GM12872 (cell line): ENCODE measurements at regions not wholly inside any gene's neighbourhood (a gene's known extent, or its start where the extent isn't known, plus 50 kb on each side); places are given as distances from the start of the nearest gene placed in this dataset.

Experiments used
- TF ChIP-seq, protein P1 (sequence below): IDR thresholded peaks from 3 replicates; pipeline ENCODE4 v1.5.1; 2011; ENCODE audit warnings: low read depth, mild to moderate bottlenecking, low read length, moderate library complexity; ENCODE audit not compliant: insufficient read depth

DNA sequence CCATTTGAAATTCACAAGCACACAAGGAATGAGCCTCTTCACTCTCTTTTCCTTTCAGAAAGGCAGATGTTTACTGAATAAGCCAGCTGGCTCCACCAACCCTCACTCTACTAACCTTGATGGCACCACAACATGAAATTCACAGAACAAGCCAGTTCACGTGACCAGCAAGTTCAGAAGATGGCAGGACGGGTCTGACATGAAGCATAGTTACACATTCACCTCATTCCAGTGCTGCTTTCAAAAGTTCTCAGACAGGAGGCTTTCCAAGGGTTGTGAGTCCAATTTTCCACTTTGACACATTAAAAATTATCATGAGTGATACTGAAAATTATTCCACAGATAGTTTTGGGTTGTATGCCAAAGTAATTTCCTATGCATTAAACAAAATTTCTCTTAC, 74.2 kb upstream of the MBOAT2 start:
- TF ChIP-seq, protein P1, sequence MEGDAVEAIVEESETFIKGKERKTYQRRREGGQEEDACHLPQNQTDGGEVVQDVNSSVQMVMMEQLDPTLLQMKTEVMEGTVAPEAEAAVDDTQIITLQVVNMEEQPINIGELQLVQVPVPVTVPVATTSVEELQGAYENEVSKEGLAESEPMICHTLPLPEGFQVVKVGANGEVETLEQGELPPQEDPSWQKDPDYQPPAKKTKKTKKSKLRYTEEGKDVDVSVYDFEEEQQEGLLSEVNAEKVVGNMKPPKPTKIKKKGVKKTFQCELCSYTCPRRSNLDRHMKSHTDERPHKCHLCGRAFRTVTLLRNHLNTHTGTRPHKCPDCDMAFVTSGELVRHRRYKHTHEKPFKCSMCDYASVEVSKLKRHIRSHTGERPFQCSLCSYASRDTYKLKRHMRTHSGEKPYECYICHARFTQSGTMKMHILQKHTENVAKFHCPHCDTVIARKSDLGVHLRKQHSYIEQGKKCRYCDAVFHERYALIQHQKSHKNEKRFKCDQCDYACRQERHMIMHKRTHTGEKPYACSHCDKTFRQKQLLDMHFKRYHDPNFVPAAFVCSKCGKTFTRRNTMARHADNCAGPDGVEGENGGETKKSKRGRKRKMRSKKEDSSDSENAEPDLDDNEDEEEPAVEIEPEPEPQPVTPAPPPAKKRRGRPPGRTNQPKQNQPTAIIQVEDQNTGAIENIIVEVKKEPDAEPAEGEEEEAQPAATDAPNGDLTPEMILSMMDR = no peak

DNA sequence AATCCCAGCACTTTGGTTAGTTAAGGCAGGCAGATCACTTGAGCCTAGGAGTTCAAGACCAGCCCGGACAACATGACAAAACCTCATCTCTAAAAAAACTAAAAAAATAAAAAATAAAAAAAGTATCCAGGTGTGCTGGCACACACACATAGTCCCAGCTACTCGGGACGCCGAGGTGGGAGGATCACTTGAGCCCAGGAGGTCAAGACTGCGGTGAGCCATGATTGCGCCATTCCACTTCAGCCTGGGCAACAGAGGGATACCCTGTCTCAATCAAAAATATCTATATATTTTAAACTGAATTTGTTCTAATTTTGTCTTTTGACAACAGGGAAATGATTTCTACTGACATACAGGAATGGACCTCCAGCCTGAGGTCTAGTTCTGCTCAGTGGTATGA, 73.3 kb upstream of the MBOAT2 start:
- TF ChIP-seq, protein P1 = no peak

DNA sequence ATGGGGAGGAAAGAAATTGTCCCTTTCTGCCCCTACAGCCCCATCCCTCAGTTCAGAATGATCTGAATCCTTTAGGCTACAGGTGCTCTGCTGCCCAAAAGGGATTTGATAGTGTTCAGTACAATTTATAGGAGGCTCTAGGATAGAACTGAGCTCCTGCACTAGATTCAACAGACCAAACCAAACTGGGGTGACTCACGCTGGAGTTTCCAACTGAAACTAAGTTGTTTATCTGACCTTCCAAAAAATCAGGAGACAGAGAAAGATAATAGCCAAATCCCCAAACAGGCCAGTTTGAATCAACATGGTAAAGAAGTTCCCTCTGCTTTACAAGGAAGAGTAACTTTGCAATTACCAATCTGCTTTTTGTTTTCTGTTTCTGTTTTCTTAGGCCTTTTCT, 72.7 kb upstream of the MBOAT2 start:
- TF ChIP-seq, protein P1 = no peak

DNA sequence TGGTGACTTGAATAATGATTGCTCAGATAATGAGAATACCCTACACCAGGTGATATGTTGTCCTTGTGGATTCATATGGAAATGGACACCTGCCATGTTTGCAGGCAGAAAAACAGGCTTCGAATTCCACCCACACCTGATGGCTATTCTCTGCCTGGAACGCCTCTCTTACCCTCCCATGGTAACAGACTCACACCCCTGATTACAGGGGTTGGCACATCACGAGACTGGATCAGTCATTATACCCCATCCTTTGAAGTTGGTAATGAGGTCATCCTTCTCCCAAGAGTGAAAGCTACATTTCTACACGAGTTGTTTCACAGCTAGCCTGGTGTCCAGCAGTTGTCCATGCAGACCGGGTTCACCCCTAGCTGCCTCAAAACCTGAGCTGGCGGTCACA, 71.4 kb upstream of the MBOAT2 start:
- TF ChIP-seq, protein P1 = no peak

DNA sequence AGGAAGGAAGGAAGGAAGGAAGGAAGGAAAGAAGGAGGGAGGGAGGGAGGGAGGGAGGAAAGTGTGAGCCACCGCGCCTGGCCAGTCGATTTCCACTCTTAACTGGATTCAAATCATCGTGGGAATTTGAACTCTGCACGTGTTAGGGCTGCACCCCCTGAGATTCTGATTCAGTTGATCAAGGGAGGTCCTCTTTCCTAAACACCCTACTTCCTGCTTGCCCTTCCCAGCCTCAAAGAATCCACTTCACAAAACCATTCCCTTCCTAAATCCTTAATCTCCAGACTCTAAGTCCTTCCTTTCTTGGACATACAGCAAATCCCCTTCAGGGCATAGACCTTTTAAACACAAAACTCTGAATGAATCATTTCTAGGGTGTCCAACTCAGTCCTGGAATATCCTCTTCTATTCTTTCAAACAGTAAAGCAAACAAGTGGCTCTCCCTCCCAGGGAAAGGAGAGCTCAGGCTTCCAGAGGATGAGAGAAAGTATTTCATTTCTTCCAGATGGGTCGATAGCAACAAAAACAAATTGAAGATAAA, 68.2 kb upstream of the MBOAT2 start:
- TF ChIP-seq, protein P1 = no peak

DNA sequence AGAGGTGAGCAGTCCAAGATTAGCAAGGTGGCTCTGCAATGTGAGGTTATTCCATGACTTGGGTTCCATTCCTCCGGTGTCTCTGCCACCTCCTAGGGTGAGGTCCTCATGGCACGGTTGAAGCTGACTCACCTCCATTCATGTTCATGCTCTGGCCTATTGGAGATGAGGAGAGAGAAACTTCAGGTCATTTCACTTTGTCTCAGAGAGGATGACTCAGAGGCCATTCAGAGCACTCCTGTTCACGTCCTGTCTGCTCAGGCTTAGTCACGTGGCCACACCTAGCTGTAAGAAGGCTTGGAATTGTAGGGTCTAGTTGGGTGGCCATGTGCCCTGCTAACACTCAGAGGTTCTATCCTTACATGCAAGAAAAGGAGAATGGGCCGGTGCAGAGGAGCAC, 67.5 kb upstream of the MBOAT2 start:
- TF ChIP-seq, protein P1 = no peak

DNA sequence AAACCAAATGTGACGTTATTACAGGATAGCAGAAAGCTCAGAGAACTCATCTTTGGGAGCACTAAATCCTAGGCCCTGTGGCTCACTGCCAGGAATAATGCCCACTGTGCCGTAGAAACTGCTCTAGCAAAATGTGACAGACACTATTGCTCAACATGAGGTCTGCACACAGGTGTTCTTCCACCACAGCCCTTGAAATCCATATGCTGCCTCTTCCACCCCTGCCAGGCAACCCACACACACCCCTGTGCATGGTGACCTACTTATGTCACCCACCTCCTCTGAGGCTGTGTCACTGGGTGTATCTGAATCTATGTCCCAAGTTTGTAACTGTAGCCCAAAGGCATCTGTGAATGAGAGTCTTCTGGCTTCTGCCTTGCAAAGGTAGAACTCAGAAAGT, 66.1 kb upstream of the MBOAT2 start:
- TF ChIP-seq, protein P1 = no peak
